ENCODE measurements at regions not wholly inside any gene's neighbourhood (a gene's known extent, or its start where the extent isn't known, plus 50 kb on each side); places are given as distances from the start of the nearest gene placed in this dataset.

- Histone ChIP-seq H3K4me3 (no peak overlapping the region), H3K27ac (no peak overlapping the region), H3K9me3 (no peaks in the 10 kb centered on the region), H3K4me2 (no peak overlapping the region), H3K4me1 (no peaks in the 10 kb centered on the region)
- CTCF ChIA-PET: interaction anchor here (1.6 kb wide), 1 partner anchor 14 kb away, joined by 5 read pairs; no protein-coding TSS in a partner anchor
- no peak for TF ChIP-seq FOSL2 (IDR thresholded peaks at IDR 0.05)
- TF ChIP-seq FOSL2 (CRISPR knock-in tag; IDR thresholded peaks at IDR 0.05): no peak
- no peak for TF ChIP-seq NPAS2 (CRISPR knock-in tag; IDR thresholded peaks at IDR 0.05; ENCODE audit: borderline replicate concordance)
- TF ChIP-seq SREBF2 (IDR thresholded peaks at IDR 0.05): no peak
- no peak for TF ChIP-seq POLR2AphosphoS2 (conservative IDR thresholded peaks at IDR 0.05; ENCODE audit: low read length)
- no peak for TF ChIP-seq EHF (CRISPR knock-in tag; IDR thresholded peaks at IDR 0.05)
- no peak for TF ChIP-seq HES2 (IDR thresholded peaks at IDR 0.05)
- no peak for TF ChIP-seq KDM1A (IDR thresholded peaks at IDR 0.05; ENCODE audit: low read depth)
- no peak for TF ChIP-seq MYC (IDR thresholded peaks at IDR 0.05; ENCODE audit: borderline replicate concordance, low read length)
- TF ChIP-seq HDAC2 (IDR thresholded peaks at IDR 0.05): no peak
- TF ChIP-seq PHF8 (IDR thresholded peaks at IDR 0.05; ENCODE audit: borderline replicate concordance, low read depth): no peak
- no peak for TF ChIP-seq RNF2 (IDR thresholded peaks at IDR 0.05; ENCODE audit: borderline replicate concordance, low read depth)
- no peak for TF ChIP-seq CHD2 (IDR thresholded peaks at IDR 0.05; ENCODE audit: low read length, partially characterized antibody)
- TF ChIP-seq CTCF (IDR thresholded peaks at IDR 0.05): no peak
- no peak for TF ChIP-seq SMC3 (IDR thresholded peaks at IDR 0.05)
- TF ChIP-seq HMGXB4 (CRISPR knock-in tag; IDR thresholded peaks at IDR 0.05; ENCODE audit: borderline replicate concordance): no peak
- no peak for TF ChIP-seq ZC3H11A (IDR thresholded peaks at IDR 0.05)
- no peak for TF ChIP-seq MAZ (IDR thresholded peaks at IDR 0.05; ENCODE audit: borderline replicate concordance, low read depth, low read length)
- WGBS (ENCODE audit: missing lambda C conversion rate): 19% methylated on average over 3 of the region's 3 CpGs
- POLR2A ChIA-PET: no interaction called here
- DNase-seq (ENCODE audit: low read depth in 1 of 2, low spot score in 1 of 2) (no peak), ATAC-seq (no peak), FAIRE-seq (no peak)
Observed at GRCh38 chr9:134968823-134969090, 51.0 kb upstream of the FCN1 start.

GRCh38 chr9:134969156-134970045, 51.7 kb upstream of the FCN1 start:
- ATAC-seq (no peak), DNase-seq (ENCODE audit: low read depth in 1 of 2, low spot score in 1 of 2) (no peak), FAIRE-seq (no peak)
- CTCF ChIA-PET: interaction anchor here (1.6 kb wide), 1 partner anchor 14 kb away, joined by 5 read pairs; no protein-coding TSS in a partner anchor
- POLR2A ChIA-PET: no interaction called here
- no peak overlapping the region for H3K4me3 ChIP-seq
- WGBS (ENCODE audit: missing lambda C conversion rate): 35% methylated on average over 14 of the region's 15 CpGs
- no peaks in the 10 kb centered on the region for H3K9me3 ChIP-seq
- no peak for TF ChIP-seq NPAS2 (CRISPR knock-in tag; IDR thresholded peaks at IDR 0.05; ENCODE audit: borderline replicate concordance)
- no peak for TF ChIP-seq HOXB5 (CRISPR knock-in tag; IDR thresholded peaks at IDR 0.05)
- no peak for TF ChIP-seq ESRRA (IDR thresholded peaks at IDR 0.05; ENCODE audit: borderline replicate concordance, low read length)
- no peak for TF ChIP-seq CEBPB (IDR thresholded peaks at IDR 0.05)
- no peak for TF ChIP-seq RNF2 (IDR thresholded peaks at IDR 0.05; ENCODE audit: borderline replicate concordance, low read depth)
- no peak for TF ChIP-seq NR3C1 (IDR thresholded peaks at IDR 0.05)
- no peak for TF ChIP-seq RAD21 (conservative IDR thresholded peaks at IDR 0.05 in 1 of 2, IDR thresholded peaks at IDR 0.05 in 1 of 2)
- no peak for TF ChIP-seq PBX3 (IDR thresholded peaks at IDR 0.05)
- no peak for TF ChIP-seq BHLHE40 (IDR thresholded peaks at IDR 0.05; ENCODE audit: low read depth, low read length)
- no peak for TF ChIP-seq RCOR1 (IDR thresholded peaks at IDR 0.05; ENCODE audit: low read depth, low read length)
- TF ChIP-seq TFCP2L1 (CRISPR knock-in tag; IDR thresholded peaks at IDR 0.05): no peak
- H3K4me2 ChIP-seq: no peak overlapping the region
- H3K4me1 ChIP-seq: no peaks in the 10 kb centered on the region
- H3K27ac ChIP-seq: no peak overlapping the region

All from A549 (cell line).